ENCODE measurements at regions not wholly inside any gene's neighbourhood (a gene's known extent, or its start where the extent isn't known, plus 50 kb on each side); places are given as distances from the start of the nearest gene placed in this dataset.

- peak; percentile 27 for DNase-seq (ENCODE audit: low spot score)
These were observed 1029.9 kb upstream of the ACVR2A start for GRCh38 chr2:146814971-146815370.

- no peak for DNase-seq (ENCODE audit: low spot score)
These were observed 1037.2 kb upstream of the ACVR2A start for GRCh38 chr2:146807568-146808168.

- peak; percentile 48 for DNase-seq (ENCODE audit: low spot score)
These were observed 1038.3 kb upstream of the ACVR2A start for GRCh38 chr2:146806364-146807005.

GRCh38 chr2:146804288-146804687 is 1040.5 kb upstream of the ACVR2A start:
- DNase-seq (ENCODE audit: low spot score), result no peak

GRCh38 chr2:146801886-146802285 is 1042.9 kb upstream of the ACVR2A start:
- no peak for DNase-seq (ENCODE audit: low spot score)

GRCh38 chr2:146786396-146786795 is 1058.4 kb upstream of the ACVR2A start:
- DNase-seq (ENCODE audit: low spot score), result no peak

- no peak for DNase-seq (ENCODE audit: low spot score)
These were observed 1059.7 kb upstream of the ACVR2A start for GRCh38 chr2:146785101-146785500.

GRCh38 chr2:146784602-146785001 is 1060.2 kb upstream of the ACVR2A start:
- no peak for DNase-seq (ENCODE audit: low spot score)

- DNase-seq (ENCODE audit: low spot score), result no peak
These were observed 1067.6 kb upstream of the ACVR2A start for GRCh38 chr2:146777181-146777580.

GRCh38 chr2:146776596-146776995 is 1068.2 kb upstream of the ACVR2A start:
- DNase-seq (ENCODE audit: low spot score), result no peak

GRCh38 chr2:146771531-146771930 is 1073.3 kb upstream of the ACVR2A start:
- DNase-seq (ENCODE audit: low spot score), result no peak

- DNase-seq (ENCODE audit: low spot score), result no peak
These were observed 1080.5 kb upstream of the ACVR2A start for GRCh38 chr2:146764301-146764700.

- DNase-seq (ENCODE audit: low spot score), result no peak
These were observed 1082.0 kb upstream of the ACVR2A start for GRCh38 chr2:146762786-146763185.

GRCh38 chr2:146754606-146755005 is 1090.2 kb upstream of the ACVR2A start:
- no peak for DNase-seq (ENCODE audit: low spot score)

- DNase-seq (ENCODE audit: low spot score), result no peak
These were observed 1096.8 kb upstream of the ACVR2A start for GRCh38 chr2:146748046-146748445.

GRCh38 chr2:146741260-146741659 is 1103.6 kb upstream of the ACVR2A start:
- DNase-seq (ENCODE audit: low spot score), result no peak

GRCh38 chr2:146734821-146735190 is 1110.0 kb upstream of the ACVR2A start:
- DNase-seq (ENCODE audit: low spot score), result no peak

- peak; percentile 59 for DNase-seq (ENCODE audit: low spot score)
These were observed 1110.6 kb upstream of the ACVR2A start for GRCh38 chr2:146734042-146734820.

- no peak for DNase-seq (ENCODE audit: low spot score)
These were observed 1113.9 kb upstream of the ACVR2A start for GRCh38 chr2:146730882-146731281.

- no peak for DNase-seq (ENCODE audit: low spot score)
These were observed 1123.3 kb upstream of the ACVR2A start for GRCh38 chr2:146721486-146721885.

- DNase-seq (ENCODE audit: low spot score), result no peak
These were observed 1124.7 kb upstream of the ACVR2A start for GRCh38 chr2:146720170-146720569.

GRCh38 chr2:146716591-146716990 is 1128.2 kb upstream of the ACVR2A start:
- DNase-seq (ENCODE audit: low spot score), result no peak

- no peak for DNase-seq (ENCODE audit: low spot score)
These were observed 1135.8 kb upstream of the ACVR2A start for GRCh38 chr2:146709004-146709403.
